Breast epithelium (tissue), 4 donors: ENCODE measurements at regions not wholly inside any gene's neighbourhood (a gene's known extent, or its start where the extent isn't known, plus 50 kb on each side); places are given as distances from the start of the nearest gene placed in this dataset.

Source experiments
- DNase-seq, 2 donors: peaks; one replicate each; pipeline ENCODE4 v3.0.0-alpha.2; 2019; ENCODE audit warnings: low spot score in 2 of 2
- H3K27ac ChIP-seq, 2 donors: fragments of 200-600 bp; sonication (generic) in 1 of 2; one replicate each; pipeline ENCODE4 v1.5.1; 2016 to 2019; ENCODE audit warnings: mild to moderate bottlenecking in 1 of 2
- H3K27me3 ChIP-seq, 2 donors: fragments of 200-600 bp; sonication (generic) in 1 of 2; one replicate each; pipeline versions ENCODE4 v1.5.1 to v1.6.0; 2017 to 2019; ENCODE audit warnings: control low read depth in 1 of 2, mild to moderate bottlenecking in 1 of 2
- H3K36me3 ChIP-seq: fragments of 200-600 bp; one replicate; pipeline ENCODE4 v1.5.1; 2019
- H3K4me1 ChIP-seq, 2 donors: fragments of 200-600 bp; sonication (generic); one replicate each; pipeline ENCODE4 v1.5.1; 2016 to 2019; ENCODE audit warnings: control low read depth in 1 of 2
- H3K4me3 ChIP-seq, 3 donors: fragments of 200-600 bp; sonication (generic); 1 replicate in 2 of 3; 2 replicates in 1 of 3; pipeline ENCODE4 v1.5.1; 2016 to 2019; ENCODE audit warnings: mild to moderate bottlenecking in 3 of 3, moderate library complexity in 2 of 3
- H3K9me3 ChIP-seq, 2 donors: fragments of 200-600 bp; sonication (generic) in 1 of 2; one replicate each; pipeline ENCODE4 v1.5.1; 2016 to 2019; ENCODE audit warnings: control low read depth in 1 of 2
- POLR2A ChIP-seq: fragments of 450-650 bp; IDR thresholded peaks from one replicate; pipeline ENCODE4 v1.6.1; 2016; ENCODE audit warnings: antibody characterized with exemption, mild to moderate bottlenecking, moderate library complexity
- POLR2AphosphoS5 ChIP-seq, 3 donors: sonication (generic); formaldehyde crosslinking; IDR thresholded peaks; one replicate each; pipeline ENCODE4 v1.6.1; 2017; ENCODE audit warnings: antibody characterized with exemption in 3 of 3
- intact Hi-C: fragments of 100-400 bp; cut with DNase I; formaldehyde crosslinking; loops from one replicate; pipeline ENCODE4 v1.15.1; 2023; ENCODE audit warnings: low total_unique reads
- TF ChIP-seq, protein P1 (sequence below), 3 donors: fragments of 450-650 bp; IDR thresholded peaks; one replicate each; pipeline ENCODE4 v1.5.1; 2016 to 2017; ENCODE audit warnings: antibody characterized with exemption in 3 of 3, mild to moderate bottlenecking in 3 of 3, moderate library complexity in 3 of 3

DNA sequence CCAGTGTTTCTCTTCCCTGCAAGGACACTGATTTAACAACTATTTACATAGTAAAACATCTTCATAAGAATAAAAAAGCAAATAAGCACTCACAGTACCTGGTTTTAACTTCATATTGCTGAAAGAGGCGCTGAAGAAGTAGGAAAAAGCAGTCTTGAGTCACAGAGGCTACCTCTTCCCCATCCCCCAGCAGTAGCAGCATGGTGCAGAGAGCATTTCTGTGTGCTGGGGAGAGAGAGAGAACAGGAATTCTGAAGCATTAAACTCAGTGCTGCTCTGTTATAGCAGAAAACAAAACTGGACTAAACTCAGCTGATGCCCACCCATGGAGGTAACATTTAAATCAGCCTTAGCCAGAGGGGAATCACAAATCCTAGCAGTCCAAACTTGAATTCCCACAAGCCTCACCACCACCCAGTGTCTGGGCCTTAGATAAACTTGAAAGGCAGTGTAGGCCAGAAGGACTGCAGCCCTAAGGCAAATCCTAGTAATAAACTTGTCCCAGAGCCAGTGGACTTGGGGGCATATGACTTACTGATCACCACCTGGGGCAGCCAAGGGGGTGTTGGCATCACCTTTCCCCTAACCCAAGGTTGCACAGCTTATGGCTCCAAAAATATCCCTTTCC lies 321.8 kb upstream of the CWC22 start:
- Histone ChIP-seq H3K4me1 (no peaks in the 10 kb centered on the region), H3K4me3 (no peak overlapping the region), H3K36me3 (no peaks in the 10 kb centered on the region), H3K9me3 (no peaks in the 10 kb centered on the region), H3K27me3 (no peaks in the 10 kb centered on the region), H3K27ac (no peak overlapping the region)
- no peak for DNase-seq
- TF ChIP-seq POLR2AphosphoS5 (IDR thresholded peaks at IDR 0.05): no peak
- TF ChIP-seq POLR2A: no peak
- TF ChIP-seq, protein P1, sequence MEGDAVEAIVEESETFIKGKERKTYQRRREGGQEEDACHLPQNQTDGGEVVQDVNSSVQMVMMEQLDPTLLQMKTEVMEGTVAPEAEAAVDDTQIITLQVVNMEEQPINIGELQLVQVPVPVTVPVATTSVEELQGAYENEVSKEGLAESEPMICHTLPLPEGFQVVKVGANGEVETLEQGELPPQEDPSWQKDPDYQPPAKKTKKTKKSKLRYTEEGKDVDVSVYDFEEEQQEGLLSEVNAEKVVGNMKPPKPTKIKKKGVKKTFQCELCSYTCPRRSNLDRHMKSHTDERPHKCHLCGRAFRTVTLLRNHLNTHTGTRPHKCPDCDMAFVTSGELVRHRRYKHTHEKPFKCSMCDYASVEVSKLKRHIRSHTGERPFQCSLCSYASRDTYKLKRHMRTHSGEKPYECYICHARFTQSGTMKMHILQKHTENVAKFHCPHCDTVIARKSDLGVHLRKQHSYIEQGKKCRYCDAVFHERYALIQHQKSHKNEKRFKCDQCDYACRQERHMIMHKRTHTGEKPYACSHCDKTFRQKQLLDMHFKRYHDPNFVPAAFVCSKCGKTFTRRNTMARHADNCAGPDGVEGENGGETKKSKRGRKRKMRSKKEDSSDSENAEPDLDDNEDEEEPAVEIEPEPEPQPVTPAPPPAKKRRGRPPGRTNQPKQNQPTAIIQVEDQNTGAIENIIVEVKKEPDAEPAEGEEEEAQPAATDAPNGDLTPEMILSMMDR (IDR thresholded peaks at IDR 0.05): no peak
- intact Hi-C loops: no loop called here

DNA sequence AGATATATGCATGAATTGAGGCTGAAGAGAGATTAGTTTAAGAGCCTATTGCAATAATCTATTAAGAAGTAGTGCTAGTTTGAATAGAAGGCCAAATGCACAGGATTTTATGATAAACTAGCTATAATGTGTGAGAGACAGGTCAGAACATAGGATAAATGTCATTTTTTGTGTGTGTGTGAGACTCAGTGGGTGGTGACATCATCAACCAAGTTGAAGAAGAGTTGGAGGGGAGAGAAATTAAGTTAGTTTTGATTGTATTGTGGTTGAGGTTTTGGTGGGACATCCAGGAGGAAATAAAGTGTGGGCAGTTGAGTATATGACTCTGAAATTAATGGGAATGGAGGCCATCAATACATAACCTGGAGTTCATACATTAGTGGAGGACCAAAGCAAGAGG lies 320.1 kb upstream of the CWC22 start:
- H3K27ac ChIP-seq: no peak overlapping the region
- TF ChIP-seq, protein P1 (IDR thresholded peaks at IDR 0.05): no peak
- TF ChIP-seq POLR2AphosphoS5 (IDR thresholded peaks at IDR 0.05): no peak
- no peak for TF ChIP-seq POLR2A
- no peaks in the 10 kb centered on the region for H3K9me3 ChIP-seq
- H3K27me3 ChIP-seq: no peaks in the 10 kb centered on the region
- no peaks in the 10 kb centered on the region for H3K4me1 ChIP-seq
- DNase-seq: no peak
- H3K36me3 ChIP-seq: no peaks in the 10 kb centered on the region
- intact Hi-C loops: no loop called here
- no peak overlapping the region for H3K4me3 ChIP-seq

DNA sequence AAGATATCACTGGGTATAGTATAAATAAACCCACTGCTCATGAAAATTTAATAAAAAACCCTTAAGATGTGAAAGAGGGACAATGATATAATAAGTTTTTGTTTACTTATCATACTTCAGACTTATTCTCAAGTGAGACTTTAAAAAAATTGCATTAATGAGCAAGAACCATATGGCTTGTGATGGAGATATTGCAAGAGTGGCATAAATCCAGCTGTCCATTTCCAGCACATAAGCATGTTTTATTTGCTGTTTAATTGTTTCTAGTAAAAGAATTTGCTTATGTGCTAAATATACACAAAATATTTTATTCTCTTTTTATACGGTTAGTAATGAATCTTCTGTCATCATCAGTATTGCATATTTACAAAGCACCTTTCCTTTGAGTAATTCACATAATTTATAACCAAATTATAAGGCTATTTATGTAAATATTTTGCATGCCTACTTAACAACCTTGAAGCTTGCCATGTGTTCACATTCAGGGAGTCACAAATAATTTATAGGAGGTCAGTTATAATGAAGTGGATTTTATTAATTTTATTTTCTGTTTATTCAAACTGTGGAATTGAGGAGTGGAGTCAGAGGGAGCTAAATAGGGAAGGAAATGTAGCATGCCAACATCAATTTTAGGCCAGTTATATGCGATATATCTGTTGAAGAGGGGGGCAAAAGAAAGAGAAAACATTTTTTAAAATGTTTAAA lies 318.5 kb upstream of the CWC22 start:
- H3K27ac ChIP-seq: no peak overlapping the region
- intact Hi-C loops: no loop called here
- peaks cover 0 to under 1% of the 10 kb centered on the region in 2 donors for H3K9me3 ChIP-seq
- no peaks in the 10 kb centered on the region for H3K36me3 ChIP-seq
- H3K27me3 ChIP-seq: no peaks in the 10 kb centered on the region
- TF ChIP-seq, protein P1 (IDR thresholded peaks at IDR 0.05): no peak
- TF ChIP-seq POLR2AphosphoS5 (IDR thresholded peaks at IDR 0.05) (no peak), POLR2A (no peak)
- DNase-seq: no peak
- H3K4me3 ChIP-seq: no peak overlapping the region
- H3K4me1 ChIP-seq: no peaks in the 10 kb centered on the region

DNA sequence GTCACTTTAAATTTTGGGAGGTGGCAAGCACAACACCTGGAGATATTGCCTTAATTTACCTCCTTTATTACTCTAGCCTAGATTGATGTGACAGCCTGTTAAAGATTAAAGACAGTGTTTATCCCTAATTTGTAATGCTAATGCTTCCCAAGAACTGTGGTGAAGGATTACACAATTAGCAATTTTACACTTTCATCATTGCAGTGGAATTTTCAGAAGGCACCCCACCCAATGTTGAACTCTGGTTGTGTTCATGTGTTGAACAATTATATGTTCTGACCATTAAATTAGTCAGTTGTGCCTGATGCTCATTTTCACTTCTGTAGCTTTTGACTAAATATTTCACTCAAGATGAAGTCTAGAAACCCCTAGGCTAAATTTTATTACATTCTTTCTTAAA lies 317.1 kb upstream of the CWC22 start:
- no peaks in the 10 kb centered on the region for H3K27me3 ChIP-seq
- H3K27ac ChIP-seq: no peak overlapping the region
- no peaks in the 10 kb centered on the region for H3K4me1 ChIP-seq
- TF ChIP-seq POLR2A (no peak), POLR2AphosphoS5 (IDR thresholded peaks at IDR 0.05) (no peak)
- TF ChIP-seq, protein P1 (IDR thresholded peaks at IDR 0.05): no peak
- H3K4me3 ChIP-seq: no peak overlapping the region
- H3K36me3 ChIP-seq: no peaks in the 10 kb centered on the region
- peaks cover 0 to 5% of the 10 kb centered on the region in 2 donors for H3K9me3 ChIP-seq
- intact Hi-C loops: no loop called here
- DNase-seq: no peak

DNA sequence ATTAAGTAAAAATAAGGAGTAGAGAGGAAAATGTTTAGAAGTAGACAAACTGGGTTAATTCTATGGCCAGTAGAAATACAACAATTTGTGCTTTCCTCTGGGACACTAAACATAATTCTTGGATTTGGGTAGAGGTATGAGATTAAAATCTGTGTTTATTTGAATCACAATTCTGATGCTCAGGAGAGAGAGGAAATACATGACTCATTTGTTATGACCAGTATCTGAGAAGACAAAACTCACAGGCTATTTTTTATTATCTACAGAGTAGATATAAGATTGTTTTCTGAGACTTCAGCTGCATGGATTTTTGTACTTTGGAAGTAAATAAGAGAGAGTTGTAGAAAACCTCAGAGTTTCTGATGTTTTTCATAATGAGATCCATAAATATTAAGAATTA lies 315.7 kb upstream of the CWC22 start:
- intact Hi-C loops: no loop called here
- H3K9me3 ChIP-seq: peaks cover 0 to 5% of the 10 kb centered on the region in 2 donors
- H3K27ac ChIP-seq: no peak overlapping the region
- no peaks in the 10 kb centered on the region for H3K36me3 ChIP-seq
- H3K4me1 ChIP-seq: no peaks in the 10 kb centered on the region
- no peak for DNase-seq
- no peak overlapping the region for H3K4me3 ChIP-seq
- no peak for TF ChIP-seq POLR2AphosphoS5 (IDR thresholded peaks at IDR 0.05)
- H3K27me3 ChIP-seq: no peaks in the 10 kb centered on the region
